SU-DHL-6 (cell line): ENCODE measurements at regions not wholly inside any gene's neighbourhood (a gene's known extent, or its start where the extent isn't known, plus 50 kb on each side); places are given as distances from the start of the nearest gene placed in this dataset.

Source experiments
- H2AFZ ChIP-seq: fragments of 200-600 bp; sonication (generic); 2 replicates; pipeline ENCODE4 v1.6.1; 2014; ENCODE audit warnings: low read depth, mild to moderate bottlenecking, moderate library complexity, mixed read lengths, antibody characterized with exemption, low read length; ENCODE audit not compliant: severe bottlenecking
- H3F3A ChIP-seq: fragments of 200-600 bp; shearing (Covaris generic); 2 replicates; pipeline ENCODE4 v1.6.0; 2016; ENCODE audit warnings: antibody characterized with exemption, mild to moderate bottlenecking; ENCODE audit not compliant: insufficient read depth
- H3K27ac ChIP-seq: fragments of 200-600 bp; sonication (generic); 2 replicates; pipeline ENCODE4 v1.5.1; 2016; ENCODE audit warnings: low read depth, mild to moderate bottlenecking, low read length, moderate library complexity, mixed read lengths
- H3K27me3 ChIP-seq: fragments of 200-600 bp; sonication (generic), shearing (Covaris generic); 2 replicates; pipeline ENCODE4 v1.6.0; 2014; ENCODE audit warnings: mild to moderate bottlenecking, low read length
- H3K36me3 ChIP-seq: fragments of 200-600 bp; sonication (generic); 2 replicates; pipeline ENCODE4 v1.6.1; 2014; ENCODE audit warnings: mild to moderate bottlenecking, low read length, mixed read lengths
- H3K4me2 ChIP-seq: fragments of 300-600, 200-600 bp; shearing (Covaris generic), sonication (generic); 2 replicates; pipeline ENCODE4 v1.6.0; 2014; ENCODE audit warnings: low read length, low read depth, mild to moderate bottlenecking; ENCODE audit not compliant: poor library complexity, severe bottlenecking
- H3K4me3 ChIP-seq: fragments of 200-600 bp; sonication (generic); 2 replicates; pipeline ENCODE4 v1.5.1; 2014; ENCODE audit warnings: antibody characterized with exemption, low read length, mild to moderate bottlenecking, mixed read lengths; ENCODE audit not compliant: insufficient read depth, poor library complexity, severe bottlenecking
- H3K79me2 ChIP-seq: fragments of 200-600 bp; sonication (generic); 2 replicates; pipeline ENCODE4 v1.6.1; 2014; ENCODE audit warnings: mild to moderate bottlenecking, low read length, moderate library complexity; ENCODE audit not compliant: insufficient read depth
- H3K9ac ChIP-seq: fragments of 200-600 bp; sonication (generic); 2 replicates; pipeline ENCODE4 v1.7.0; 2014; ENCODE audit warnings: mild to moderate bottlenecking, low read length
- H3K9me2 ChIP-seq: fragments of 200-600 bp; sonication (generic); replicated peaks from 2 replicates; pipeline ENCODE4 v1.6.1; 2014; ENCODE audit warnings: low read length; ENCODE audit not compliant: insufficient read depth
- H3K9me3 ChIP-seq: fragments of 200-600 bp; sonication (generic); 2 replicates; pipeline ENCODE4 v1.6.1; 2014; ENCODE audit warnings: low read length, mixed read lengths; ENCODE audit not compliant: insufficient read depth
- H4K20me1 ChIP-seq: fragments of 200-600 bp; sonication (generic); 2 replicates; pipeline ENCODE4 v1.6.1; 2014; ENCODE audit warnings: low read depth, mild to moderate bottlenecking, antibody characterized with exemption, low read length, moderate library complexity, mixed read lengths
- CTCF ChIP-seq: fragments of 200-600 bp; sonication (generic); IDR thresholded peaks from one replicate; pipeline ENCODE4 v1.5.1; 2017; ENCODE audit warnings: antibody characterized with exemption, mild to moderate bottlenecking, low read length, moderate library complexity; ENCODE audit not compliant: insufficient read depth, poor library complexity, severe bottlenecking
- EZH2phosphoT487 ChIP-seq: fragments of 200-600 bp; sonication (generic), shearing (Covaris generic); conservative IDR thresholded peaks from 2 replicates; pipeline ENCODE4 v1.6.1; 2018; ENCODE audit warnings: mild to moderate bottlenecking, antibody characterized with exemption, low read length, moderate library complexity, mixed read lengths

GRCh38 chr3:40877631-40878463 is 321.5 kb upstream of the CTNNB1 start:
- no peaks in the 10 kb centered on the region; the same call in 1 of the 2 replicates for H3K9me2 ChIP-seq
- no peaks in the 10 kb centered on the region for H3K9me3 ChIP-seq
- H3F3A ChIP-seq: no peaks in the 10 kb centered on the region
- no peaks in the 10 kb centered on the region for H4K20me1 ChIP-seq
- no peak overlapping the region for H3K4me3 ChIP-seq
- no peak overlapping the region for H3K4me2 ChIP-seq
- TF ChIP-seq EZH2phosphoT487: no peak
- no peak for TF ChIP-seq CTCF
- no peaks in the 10 kb centered on the region for H3K36me3 ChIP-seq
- H3K27ac ChIP-seq: no peak overlapping the region
- H3K9ac ChIP-seq: no peak overlapping the region
- no peaks in the 10 kb centered on the region for H3K27me3 ChIP-seq
- H2AFZ ChIP-seq: no peak overlapping the region
- H3K79me2 ChIP-seq: no peaks in the 10 kb centered on the region

GRCh38 chr3:40878464-40878905 is 320.8 kb upstream of the CTNNB1 start:
- no peak for TF ChIP-seq EZH2phosphoT487
- no peak for TF ChIP-seq CTCF
- H3K4me3 ChIP-seq: no peak overlapping the region
- H3K4me2 ChIP-seq: no peak overlapping the region
- H3K9me2 ChIP-seq: no peaks in the 10 kb centered on the region; the same call in 1 of the 2 replicates
- H3K27ac ChIP-seq: no peak overlapping the region
- no peak overlapping the region for H2AFZ ChIP-seq
- H4K20me1 ChIP-seq: no peaks in the 10 kb centered on the region
- no peaks in the 10 kb centered on the region for H3F3A ChIP-seq
- H3K36me3 ChIP-seq: no peaks in the 10 kb centered on the region
- no peak overlapping the region for H3K9ac ChIP-seq
- H3K9me3 ChIP-seq: no peaks in the 10 kb centered on the region
- no peaks in the 10 kb centered on the region for H3K79me2 ChIP-seq
- H3K27me3 ChIP-seq: no peaks in the 10 kb centered on the region

- H3K9ac ChIP-seq: no peak overlapping the region
- no peak overlapping the region for H3K27ac ChIP-seq
- no peaks in the 10 kb centered on the region for H4K20me1 ChIP-seq
- no peaks in the 10 kb centered on the region for H3F3A ChIP-seq
- H3K4me2 ChIP-seq: no peak overlapping the region
- H3K27me3 ChIP-seq: no peaks in the 10 kb centered on the region
- H3K9me3 ChIP-seq: no peaks in the 10 kb centered on the region
- H3K36me3 ChIP-seq: no peaks in the 10 kb centered on the region
- H3K4me3 ChIP-seq: no peak overlapping the region
- no peaks in the 10 kb centered on the region for H3K79me2 ChIP-seq
- no peaks in the 10 kb centered on the region for H3K9me2 ChIP-seq
- H2AFZ ChIP-seq: no peak overlapping the region
- no peak for TF ChIP-seq CTCF
- no peak for TF ChIP-seq EZH2phosphoT487
Measured at GRCh38 chr3:40885430-40885829, 313.9 kb upstream of the CTNNB1 start.
